Mesenchymal stem cell (in vitro differentiated cells and primary cell): ENCODE measurements at regions not wholly inside any gene's neighbourhood (a gene's known extent, or its start where the extent isn't known, plus 50 kb on each side); places are given as distances from the start of the nearest gene placed in this dataset.

Source experiments
- DNase-seq: peaks from one replicate; pipeline ENCODE4 v3.0.0-alpha.2; 2013
- H2AFZ ChIP-seq: one replicate; pipeline ENCODE4 v1.6.1; 2013; ENCODE audit warnings: low read depth, mild to moderate bottlenecking, control low read depth, inconsistent platforms, low read length, moderate library complexity
- H2AK5ac ChIP-seq: 2 replicates; pipeline ENCODE4 v1.6.1; 2013; ENCODE audit warnings: low read length, moderate library complexity, mild to moderate bottlenecking, inconsistent platforms; ENCODE audit not compliant: severe bottlenecking
- H2BK120ac ChIP-seq: one replicate; pipeline ENCODE4 v1.6.1; 2013; ENCODE audit warnings: low read depth, mild to moderate bottlenecking, inconsistent platforms, low read length, moderate library complexity
- H2BK12ac ChIP-seq, 2 experiments: one replicate each; pipeline ENCODE4 v1.6.1; 2013; ENCODE audit warnings: inconsistent platforms in 2 of 2, low read length in 2 of 2, mild to moderate bottlenecking in 2 of 2, moderate library complexity in 2 of 2, control low read depth in 1 of 2
- H2BK15ac ChIP-seq: one replicate; pipeline ENCODE4 v1.6.1; 2013; ENCODE audit warnings: mild to moderate bottlenecking, low read depth, inconsistent platforms; ENCODE audit not compliant: poor library complexity, severe bottlenecking
- H2BK5ac ChIP-seq: 2 replicates; pipeline ENCODE4 v1.6.1; 2013; ENCODE audit warnings: low read depth, mild to moderate bottlenecking, low read length, control low read depth, inconsistent platforms; ENCODE audit not compliant: poor library complexity, severe bottlenecking
- H3K14ac ChIP-seq, 2 experiments: one replicate each; pipeline ENCODE4 v1.6.1; 2013; ENCODE audit warnings: inconsistent platforms in 2 of 2, low read length in 2 of 2, control low read depth in 1 of 2, mild to moderate bottlenecking in 1 of 2, moderate library complexity in 1 of 2
- H3K18ac ChIP-seq, 2 experiments: one replicate each; pipeline ENCODE4 v1.6.1; 2013; ENCODE audit warnings: inconsistent platforms in 2 of 2, low read length in 2 of 2, control low read depth in 1 of 2, low read depth in 1 of 2, mild to moderate bottlenecking in 1 of 2
- H3K23ac ChIP-seq, 2 experiments: one replicate each; pipeline ENCODE4 v1.6.1; 2013; ENCODE audit warnings: inconsistent platforms in 2 of 2, low read length in 2 of 2, mild to moderate bottlenecking in 2 of 2, moderate library complexity in 2 of 2, control low read depth in 1 of 2
- H3K27ac ChIP-seq: 2 replicates; pipeline ENCODE4 v1.5.1; 2013; ENCODE audit warnings: mild to moderate bottlenecking, moderate library complexity, low read length, control low read depth, inconsistent platforms; ENCODE audit not compliant: poor library complexity, severe bottlenecking
- H3K27me3 ChIP-seq, 2 experiments: 2 replicates each; pipeline versions ENCODE4 v1.6.1 to v1.7.0; 2013; ENCODE audit warnings: low read length in 2 of 2, mild to moderate bottlenecking in 2 of 2, moderate library complexity in 2 of 2, control low read depth in 1 of 2, inconsistent platforms in 1 of 2; ENCODE audit not compliant: control insufficient read depth in 1 of 2, insufficient read depth in 1 of 2
- H3K36me3 ChIP-seq, 2 experiments: 2 replicates each; pipeline versions ENCODE4 v1.6.1 to v1.7.0; 2013; ENCODE audit warnings: low read length in 2 of 2, control low read depth in 1 of 2, inconsistent platforms in 1 of 2, low read depth in 1 of 2, mild to moderate bottlenecking in 1 of 2; ENCODE audit not compliant: insufficient read depth in 2 of 2, control insufficient read depth in 1 of 2
- H3K4ac ChIP-seq, 2 experiments: one replicate each; pipeline ENCODE4 v1.6.1; 2013; ENCODE audit warnings: inconsistent platforms in 2 of 2, low read length in 2 of 2, mild to moderate bottlenecking in 2 of 2, moderate library complexity in 2 of 2, control low read depth in 1 of 2, low read depth in 1 of 2
- H3K4me1 ChIP-seq: 2 replicates; pipeline ENCODE4 v1.6.1; 2013; ENCODE audit warnings: low read depth, low read length, control low read depth; ENCODE audit not compliant: control insufficient read depth, insufficient read depth
- H3K4me2 ChIP-seq: 2 replicates; pipeline ENCODE4 v1.6.1; 2013; ENCODE audit warnings: low read length, mild to moderate bottlenecking, inconsistent platforms; ENCODE audit not compliant: poor library complexity, severe bottlenecking
- H3K4me3 ChIP-seq, 2 experiments: 2 replicates each; pipeline versions ENCODE4 v1.5.1 to v1.7.0; 2013; ENCODE audit warnings: low read length in 2 of 2, mild to moderate bottlenecking in 2 of 2, control low read depth in 1 of 2, low read depth in 1 of 2; ENCODE audit not compliant: insufficient read depth in 1 of 2
- H3K79me1 ChIP-seq: replicated peaks from 2 replicates; pipeline ENCODE4 v1.6.1; 2013; ENCODE audit warnings: mild to moderate bottlenecking, control low read depth, low read length, inconsistent platforms; ENCODE audit not compliant: poor library complexity, severe bottlenecking
- H3K9ac ChIP-seq: 2 replicates; pipeline ENCODE4 v1.7.0; 2013; ENCODE audit warnings: mild to moderate bottlenecking, low read length, moderate library complexity
- H3K9me3 ChIP-seq: 2 replicates; pipeline ENCODE4 v1.7.0; 2013; ENCODE audit warnings: mild to moderate bottlenecking, low read length; ENCODE audit not compliant: control insufficient read depth
- H4K8ac ChIP-seq: one replicate; pipeline ENCODE4 v1.6.1; 2013; ENCODE audit warnings: inconsistent platforms, mild to moderate bottlenecking, low read length, moderate library complexity
- H4K91ac ChIP-seq: one replicate; pipeline ENCODE4 v1.6.1; 2013; ENCODE audit warnings: mild to moderate bottlenecking, low read length, inconsistent platforms
- WGBS: methylation state at CpG from one replicate; pipeline ENCODE4 v1.1.7; 2013; ENCODE audit warnings: mixed read lengths; 5-methylcytosine and 5-hydroxymethylcytosine counted together

DNA sequence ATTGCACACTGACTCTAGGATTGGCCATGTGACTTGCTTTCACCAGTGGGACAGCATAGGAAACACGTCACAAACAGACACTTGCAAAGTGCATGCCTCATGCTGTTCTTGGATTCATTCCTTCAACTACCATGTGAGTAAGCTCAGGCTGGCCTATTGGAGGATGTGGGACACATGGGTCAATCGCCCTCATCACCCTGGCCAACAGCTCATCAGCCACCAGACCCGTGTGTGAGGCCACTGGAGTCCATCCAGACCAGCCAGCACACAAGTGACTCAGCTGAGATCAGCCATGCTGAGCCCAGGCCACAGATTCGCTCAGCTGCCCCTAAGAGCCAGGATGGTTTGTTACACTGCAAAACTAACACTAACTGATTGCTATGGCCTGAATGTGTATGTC is 216.1 kb upstream of the GRIK3 start:
- Histone ChIP-seq H2BK15ac (no peak overlapping the region), H2BK5ac (no peak overlapping the region), H3K23ac (no peak overlapping the region), H3K4me3 (no peak overlapping the region), H3K27ac (no peak overlapping the region), H2BK12ac (no peak overlapping the region), H3K4me1 (no peaks in the 10 kb centered on the region), H3K27me3 (peaks cover 0 to 9% of the 10 kb centered on the region in 2 experiments), H3K36me3 (no peaks in the 10 kb centered on the region), H4K91ac (no peak overlapping the region), H3K14ac (no peak overlapping the region), H3K79me1 (no peaks in the 10 kb centered on the region), H3K4me2 (no peak overlapping the region), H2AK5ac (no peak overlapping the region), H3K4ac (no peak overlapping the region), H3K9me3 (no peaks in the 10 kb centered on the region), H2BK120ac (no peak overlapping the region), H3K18ac (no peak overlapping the region), H4K8ac (no peak overlapping the region), H3K9ac (no peak overlapping the region), H2AFZ (no peak overlapping the region)
- 32% methylated on average over 4 of the region's 4 CpGs for WGBS
- DNase-seq = no peak

DNA sequence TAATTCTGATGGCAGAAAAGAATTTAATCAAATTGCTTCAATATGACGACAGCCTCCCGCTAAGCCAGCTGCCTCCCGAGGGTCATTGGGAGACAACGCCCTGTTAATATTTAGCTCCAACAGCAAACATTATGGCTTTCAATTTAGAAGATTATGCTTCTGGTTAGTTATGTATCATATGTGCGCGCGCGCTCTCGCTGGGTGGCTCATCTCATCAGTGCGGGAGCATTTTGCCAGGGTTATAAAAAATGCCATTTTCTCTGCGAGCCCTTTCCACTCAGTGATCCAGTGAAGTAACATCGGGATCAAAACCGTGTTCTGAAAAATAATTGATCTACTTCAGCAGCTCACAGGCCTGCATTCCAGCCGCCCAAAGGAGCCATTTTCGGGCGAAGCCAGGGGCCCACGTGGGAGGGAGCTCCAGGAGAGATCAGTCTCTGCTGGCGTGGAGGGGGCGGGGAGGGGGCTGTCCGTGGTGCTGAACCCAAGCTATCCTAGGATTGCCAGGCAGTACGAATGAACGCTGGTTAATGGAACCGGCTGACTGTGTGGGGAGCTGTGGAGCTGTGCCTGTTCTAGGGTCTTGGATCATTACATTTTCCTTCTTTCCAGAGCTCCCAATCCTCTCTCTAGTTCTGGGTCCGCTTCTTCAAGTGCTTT is 219.1 kb upstream of the ZC3H12A start:
- H2BK5ac ChIP-seq = no peak overlapping the region
- H4K91ac ChIP-seq = no peak overlapping the region
- no peak overlapping the region for H2AFZ ChIP-seq
- WGBS = 39% methylated on average over 19 of the region's 24 CpGs
- H3K4me1 ChIP-seq = no peaks in the 10 kb centered on the region
- H2AK5ac ChIP-seq = no peak overlapping the region
- DNase-seq = no peak
- H3K79me1 ChIP-seq = no peaks in the 10 kb centered on the region
- no peak overlapping the region for H2BK120ac ChIP-seq
- H3K9me3 ChIP-seq = no peaks in the 10 kb centered on the region
- H3K9ac ChIP-seq = no peak overlapping the region
- no peak overlapping the region for H3K27ac ChIP-seq
- no peaks in the 10 kb centered on the region for H3K36me3 ChIP-seq
- no peak overlapping the region for H3K14ac ChIP-seq
- no peak overlapping the region for H4K8ac ChIP-seq
- H3K27me3 ChIP-seq = peaks cover 0 to 21% of the 10 kb centered on the region in 2 experiments
- no peak overlapping the region for H3K4ac ChIP-seq
- no peak overlapping the region for H2BK12ac ChIP-seq
- H2BK15ac ChIP-seq = no peak overlapping the region
- no peak overlapping the region for H3K18ac ChIP-seq
- no peak overlapping the region for H3K4me2 ChIP-seq
- no peak overlapping the region for H3K4me3 ChIP-seq
- no peak overlapping the region for H3K23ac ChIP-seq

DNA sequence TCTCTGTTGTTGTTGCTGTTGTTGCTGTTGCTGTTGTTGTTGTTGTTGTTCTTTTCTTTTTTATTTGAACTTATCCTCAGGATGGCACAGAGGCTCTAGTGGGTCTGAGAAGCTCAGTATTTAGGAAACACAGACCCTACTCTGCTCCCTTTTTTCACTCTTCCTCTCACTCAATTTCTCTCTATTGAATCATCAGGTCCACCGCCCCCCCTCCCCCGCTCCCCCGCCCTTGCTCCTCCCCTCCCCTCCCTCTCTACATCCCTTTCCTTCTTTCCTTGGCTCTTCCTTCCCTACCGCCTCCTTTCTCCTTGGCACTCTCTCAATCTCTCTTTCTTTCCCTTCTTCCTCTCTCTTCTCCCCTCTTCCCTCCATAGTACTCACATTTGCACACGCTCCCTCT is 218.5 kb upstream of the ZC3H12A start:
- H3K27ac ChIP-seq = no peak overlapping the region
- no peak overlapping the region for H3K4me2 ChIP-seq
- no peaks in the 10 kb centered on the region for H3K9me3 ChIP-seq
- H3K18ac ChIP-seq = no peak overlapping the region
- H3K4me3 ChIP-seq = no peak overlapping the region
- peaks cover 0 to 21% of the 10 kb centered on the region in 2 experiments for H3K27me3 ChIP-seq
- no peak overlapping the region for H3K9ac ChIP-seq
- no peak overlapping the region for H2BK15ac ChIP-seq
- H2BK5ac ChIP-seq = no peak overlapping the region
- WGBS = 3% methylated on average over 5 of the region's 5 CpGs
- H2AFZ ChIP-seq = no peak overlapping the region
- no peak overlapping the region for H2BK12ac ChIP-seq
- H3K14ac ChIP-seq = no peak overlapping the region
- H2BK120ac ChIP-seq = no peak overlapping the region
- no peaks in the 10 kb centered on the region for H3K4me1 ChIP-seq
- DNase-seq = no peak
- H4K8ac ChIP-seq = no peak overlapping the region
- no peak overlapping the region for H3K4ac ChIP-seq
- H3K36me3 ChIP-seq = no peaks in the 10 kb centered on the region
- no peaks in the 10 kb centered on the region for H3K79me1 ChIP-seq
- no peak overlapping the region for H4K91ac ChIP-seq
- no peak overlapping the region for H2AK5ac ChIP-seq
- H3K23ac ChIP-seq = no peak overlapping the region

DNA sequence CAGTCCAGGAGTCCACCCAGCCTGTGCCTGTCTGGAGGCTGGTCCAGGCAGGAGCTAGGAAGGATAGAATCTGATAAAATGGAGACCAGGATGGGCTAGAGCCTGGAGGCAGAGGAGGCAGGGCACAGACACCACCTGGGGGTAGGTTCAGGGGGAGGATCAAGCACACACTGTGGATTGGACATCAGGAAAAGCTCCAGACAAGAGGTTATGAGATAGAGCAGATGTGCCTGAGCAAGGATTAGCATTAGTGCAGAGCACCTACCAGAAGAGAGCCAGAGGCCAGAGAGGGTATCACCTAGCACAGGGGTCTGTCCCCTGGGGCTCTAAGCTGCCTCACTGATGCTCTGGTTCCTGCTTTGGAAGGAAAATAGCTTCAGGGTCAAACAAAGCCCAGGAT is 216.7 kb upstream of the ZC3H12A start:
- H2AK5ac ChIP-seq = no peak overlapping the region
- H3K4me3 ChIP-seq = no peak overlapping the region
- no peak overlapping the region for H4K8ac ChIP-seq
- H3K9ac ChIP-seq = no peak overlapping the region
- no peak overlapping the region for H3K4ac ChIP-seq
- H3K4me1 ChIP-seq = no peaks in the 10 kb centered on the region
- no peak overlapping the region for H2BK15ac ChIP-seq
- DNase-seq = no peak
- H3K23ac ChIP-seq = no peak overlapping the region
- H2BK120ac ChIP-seq = no peak overlapping the region
- no peaks in the 10 kb centered on the region for H3K9me3 ChIP-seq
- H3K18ac ChIP-seq = no peak overlapping the region
- H3K36me3 ChIP-seq = no peaks in the 10 kb centered on the region
- no peak overlapping the region for H2AFZ ChIP-seq
- no peak overlapping the region for H4K91ac ChIP-seq
- no peak overlapping the region for H2BK12ac ChIP-seq
- H3K27ac ChIP-seq = no peak overlapping the region
- no peak overlapping the region for H3K14ac ChIP-seq
- H3K27me3 ChIP-seq = peaks cover 0 to 21% of the 10 kb centered on the region in 2 experiments
- H3K79me1 ChIP-seq = no peaks in the 10 kb centered on the region
- no peak overlapping the region for H3K4me2 ChIP-seq
- no peak overlapping the region for H2BK5ac ChIP-seq
